ENCODE measurements at regions not wholly inside any gene's neighbourhood (a gene's known extent, or its start where the extent isn't known, plus 50 kb on each side); places are given as distances from the start of the nearest gene placed in this dataset.

DNA sequence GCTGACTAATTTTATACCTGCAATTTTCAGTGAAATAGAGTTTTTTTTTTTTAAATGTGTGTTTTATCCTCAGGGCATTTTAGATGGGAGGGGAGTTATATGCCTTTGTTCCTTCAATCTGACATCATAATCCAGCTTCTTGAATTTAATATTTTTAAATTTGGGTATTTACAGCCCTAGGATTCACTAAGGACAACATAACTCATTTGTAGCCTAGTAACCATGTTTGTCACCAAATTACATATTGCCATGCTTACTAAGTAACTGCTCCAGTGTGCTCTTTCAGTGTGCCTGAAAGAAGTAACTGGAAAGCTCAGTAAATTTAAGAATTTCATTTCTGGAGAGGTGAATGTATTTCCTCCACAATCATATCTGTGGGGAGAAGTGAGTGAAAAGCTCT lies 56.8 kb upstream of the DGKB start:
- ChIA-PET CTCF (interaction anchor here (1.7 kb wide), 1 partner anchor 9 kb away, joined by 3 read pairs; no protein-coding TSS in a partner anchor), POLR2A (no interaction called here)
- Mint-ChIP-seq H3K27me3 (no peaks in the 10 kb centered on the region), H3K27ac (no peak overlapping the region), H3K4me3 (no peak overlapping the region), H3K36me3 (no peaks in the 10 kb centered on the region), H3K9me3 (peaks cover 0 to 3% (median 0%) of the 10 kb centered on the region in 5 donors), H3K4me1 (no peaks in the 10 kb centered on the region)
- Histone ChIP-seq H3K4me3 (ENCODE audit: low read length) (no peak overlapping the region), H3K36me3 (ENCODE audit: insufficient read depth, low read length) (no peaks in the 10 kb centered on the region), H3K27ac (ENCODE audit: low read depth, low read length) (no peak overlapping the region), H3K27me3 (ENCODE audit: insufficient read depth, low read length, poor library complexity, severe bottlenecking) (no peaks in the 10 kb centered on the region), H3K4me1 (ENCODE audit: insufficient read depth, low read length) (no peaks in the 10 kb centered on the region), H3K9me3 (ENCODE audit: low read length) (no peaks in the 10 kb centered on the region)
- no peak for DNase-seq

DNA sequence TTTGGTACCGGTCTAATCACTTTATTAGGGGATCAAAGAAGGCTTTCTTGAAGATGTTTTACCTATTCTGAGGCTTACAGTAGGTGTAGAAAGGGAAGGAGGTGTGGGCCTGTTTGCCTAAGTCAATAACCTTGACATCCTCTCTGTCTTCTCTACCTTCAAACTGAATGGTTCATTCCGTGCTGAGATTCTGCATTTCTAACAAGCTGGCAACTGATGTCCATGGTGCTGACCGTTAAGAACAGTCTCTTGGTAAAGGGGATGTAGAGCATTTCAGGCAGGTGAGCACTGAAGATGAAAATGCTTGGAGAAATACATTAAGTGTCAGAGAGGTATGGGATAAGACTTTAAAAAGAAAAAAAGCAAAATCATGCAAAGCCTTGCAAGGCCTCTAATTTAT lies 51.5 kb upstream of the DGKB start:
- Histone ChIP-seq H3K4me3 (ENCODE audit: low read length) (no peak overlapping the region), H3K27me3 (ENCODE audit: insufficient read depth, low read length, poor library complexity, severe bottlenecking) (no peaks in the 10 kb centered on the region), H3K36me3 (ENCODE audit: insufficient read depth, low read length) (no peaks in the 10 kb centered on the region), H3K27ac (ENCODE audit: low read depth, low read length) (no peak overlapping the region), H3K9me3 (ENCODE audit: low read length) (no peaks in the 10 kb centered on the region), H3K4me1 (ENCODE audit: insufficient read depth, low read length) (no peaks in the 10 kb centered on the region)
- Mint-ChIP-seq H3K27ac (no peak overlapping the region), H3K4me3 (no peak overlapping the region), H3K9me3 (peaks cover 0 to 5% (median 0%) of the 10 kb centered on the region in 5 donors), H3K36me3 (no peaks in the 10 kb centered on the region), H3K27me3 (no peaks in the 10 kb centered on the region), H3K4me1 (no peaks in the 10 kb centered on the region)
- ChIA-PET POLR2A (no interaction called here), CTCF (no interaction called here)
- no peak for DNase-seq
